ENCODE measurements at regions not wholly inside any gene's neighbourhood (a gene's known extent, or its start where the extent isn't known, plus 50 kb on each side); places are given as distances from the start of the nearest gene placed in this dataset.

- no peak for TF ChIP-seq POLR2AphosphoS5 (IDR thresholded peaks at IDR 0.05; ENCODE audit: low read depth, low read length)
Measured at GRCh38 chr21:31529406-31529805, 130.1 kb upstream of the SOD1 start (continued).
